Stimulated activated naive CD4-positive, alpha-beta T cell (primary cell): ENCODE measurements at regions not wholly inside any gene's neighbourhood (a gene's known extent, or its start where the extent isn't known, plus 50 kb on each side); places are given as distances from the start of the nearest gene placed in this dataset.

Experiments
- DNase-seq, 6 experiments: peaks; one replicate each; lab custom pipeline; 2025; lab: John Stamatoyannopoulos, UW

GRCh38 chr5:67373518-67373917 lies 176.9 kb upstream of the CD180 start:
- DNase-seq: no peak

GRCh38 chr5:67372887-67373286 lies 176.3 kb upstream of the CD180 start:
- DNase-seq: no peak

GRCh38 chr5:67371924-67372323 lies 175.3 kb upstream of the CD180 start:
- no peak for DNase-seq

- DNase-seq: no peak
These were observed 170.2 kb upstream of the CD180 start for GRCh38 chr5:67366691-67367395.

- DNase-seq: no peak
These were observed 169.7 kb upstream of the CD180 start for GRCh38 chr5:67366276-67366675.

- DNase-seq: no peak
These were observed 167.9 kb upstream of the CD180 start for GRCh38 chr5:67364381-67364970.

GRCh38 chr5:67363963-67364362 lies 167.4 kb upstream of the CD180 start:
- DNase-seq: no peak

- DNase-seq: no peak
These were observed 166.6 kb upstream of the CD180 start for GRCh38 chr5:67363180-67363709.

GRCh38 chr5:67361932-67362729 lies 165.5 kb upstream of the CD180 start:
- DNase-seq: no peak

- DNase-seq: no peak
These were observed 163.4 kb upstream of the CD180 start for GRCh38 chr5:67360047-67360446.

- DNase-seq: no peak
These were observed 161.6 kb upstream of the CD180 start for GRCh38 chr5:67358186-67358585.

- DNase-seq: no peak
These were observed 158.6 kb upstream of the CD180 start for GRCh38 chr5:67355120-67355713.

- DNase-seq: no peak
These were observed 157.2 kb upstream of the CD180 start for GRCh38 chr5:67353500-67354450.

- DNase-seq: peak in 4 of 6 experiments; percentile 3 to 47 (median 35)
These were observed 154.1 kb upstream of the CD180 start for GRCh38 chr5:67350618-67351201.

- no peak for DNase-seq
These were observed 153.6 kb upstream of the CD180 start for GRCh38 chr5:67350185-67350584.

- no peak for DNase-seq
These were observed 151.2 kb upstream of the CD180 start for GRCh38 chr5:67347821-67348220.

- no peak for DNase-seq
These were observed 150.0 kb upstream of the CD180 start for GRCh38 chr5:67346611-67347010.

GRCh38 chr5:67344870-67345269 lies 148.3 kb upstream of the CD180 start:
- no peak for DNase-seq

- no peak for DNase-seq
These were observed 147.2 kb upstream of the CD180 start for GRCh38 chr5:67343835-67344234.

- no peak for DNase-seq
These were observed 144.9 kb upstream of the CD180 start for GRCh38 chr5:67341478-67341877.

GRCh38 chr5:67339219-67339767 lies 142.7 kb upstream of the CD180 start:
- no peak for DNase-seq
